ENCODE measurements at regions not wholly inside any gene's neighbourhood (a gene's known extent, or its start where the extent isn't known, plus 50 kb on each side); places are given as distances from the start of the nearest gene placed in this dataset.

GRCh38 chr4:18570370-18570769 is 548.8 kb upstream of the LCORL start:
- TF ChIP-seq TEAD4 (IDR thresholded peaks at IDR 0.05; ENCODE audit: borderline replicate concordance, insufficient read depth) (no peak), EP300 (IDR thresholded peaks at IDR 0.05; ENCODE audit: borderline replicate concordance in 1 of 2, low read depth in 1 of 2, low read length in 1 of 2) (no peak), TAF1 (IDR thresholded peaks at IDR 0.05; ENCODE audit: borderline replicate concordance, low read depth, low read length) (no peak), SMC3 (IDR thresholded peaks at IDR 0.05; ENCODE audit: low read depth, low read length) (no peak), GABPA (IDR thresholded peaks at IDR 0.05; ENCODE audit: low read depth) (no peak), CTCF (IDR thresholded peaks at IDR 0.05) (no peak), ELF1 (IDR thresholded peaks at IDR 0.05) (no peak)

Data from SK-N-SH (cell line).